Fibroblast of the aortic adventitia (primary cell): ENCODE measurements at regions not wholly inside any gene's neighbourhood (a gene's known extent, or its start where the extent isn't known, plus 50 kb on each side); places are given as distances from the start of the nearest gene placed in this dataset.

Source experiments
- DNase-seq: peaks from one replicate; pipeline ENCODE4 v3.0.0-alpha.2; 2010; ENCODE audit warnings: low read depth
- H3K4me3 ChIP-seq: 2 replicates; pipeline ENCODE4 v1.5.1; 2011; ENCODE audit warnings: low read depth, mild to moderate bottlenecking, control low read depth, low read length, moderate library complexity
- TF ChIP-seq, protein P1 (sequence below): IDR thresholded peaks from 2 replicates; pipeline ENCODE4 v1.5.1; 2011; ENCODE audit warnings: mild to moderate bottlenecking, low read length, control low read depth, inconsistent platforms; ENCODE audit not compliant: insufficient read depth

DNA sequence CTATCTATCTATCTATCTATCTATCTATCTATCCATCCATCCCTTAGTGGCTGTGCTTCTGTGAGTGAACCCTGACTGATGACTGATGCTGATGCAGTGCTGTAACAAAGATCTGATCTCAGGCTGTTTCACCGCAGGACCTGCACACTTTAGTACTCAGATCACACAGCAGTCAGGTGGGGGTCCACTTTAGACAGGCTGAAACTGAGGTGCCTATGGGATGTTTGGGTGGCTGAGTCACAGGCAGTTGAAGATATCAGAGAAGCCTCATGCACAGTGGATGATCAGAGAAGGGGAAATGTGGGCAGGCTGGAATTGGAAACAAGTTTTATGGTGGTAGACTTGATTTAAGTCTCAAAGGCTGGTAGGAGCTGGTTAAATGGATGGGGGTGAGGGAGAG is 156.4 kb downstream of the INSIG2 start:
- H3K4me3 ChIP-seq: no peak overlapping the region
- TF ChIP-seq, protein P1, sequence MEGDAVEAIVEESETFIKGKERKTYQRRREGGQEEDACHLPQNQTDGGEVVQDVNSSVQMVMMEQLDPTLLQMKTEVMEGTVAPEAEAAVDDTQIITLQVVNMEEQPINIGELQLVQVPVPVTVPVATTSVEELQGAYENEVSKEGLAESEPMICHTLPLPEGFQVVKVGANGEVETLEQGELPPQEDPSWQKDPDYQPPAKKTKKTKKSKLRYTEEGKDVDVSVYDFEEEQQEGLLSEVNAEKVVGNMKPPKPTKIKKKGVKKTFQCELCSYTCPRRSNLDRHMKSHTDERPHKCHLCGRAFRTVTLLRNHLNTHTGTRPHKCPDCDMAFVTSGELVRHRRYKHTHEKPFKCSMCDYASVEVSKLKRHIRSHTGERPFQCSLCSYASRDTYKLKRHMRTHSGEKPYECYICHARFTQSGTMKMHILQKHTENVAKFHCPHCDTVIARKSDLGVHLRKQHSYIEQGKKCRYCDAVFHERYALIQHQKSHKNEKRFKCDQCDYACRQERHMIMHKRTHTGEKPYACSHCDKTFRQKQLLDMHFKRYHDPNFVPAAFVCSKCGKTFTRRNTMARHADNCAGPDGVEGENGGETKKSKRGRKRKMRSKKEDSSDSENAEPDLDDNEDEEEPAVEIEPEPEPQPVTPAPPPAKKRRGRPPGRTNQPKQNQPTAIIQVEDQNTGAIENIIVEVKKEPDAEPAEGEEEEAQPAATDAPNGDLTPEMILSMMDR: no peak
- DNase-seq: no peak

DNA sequence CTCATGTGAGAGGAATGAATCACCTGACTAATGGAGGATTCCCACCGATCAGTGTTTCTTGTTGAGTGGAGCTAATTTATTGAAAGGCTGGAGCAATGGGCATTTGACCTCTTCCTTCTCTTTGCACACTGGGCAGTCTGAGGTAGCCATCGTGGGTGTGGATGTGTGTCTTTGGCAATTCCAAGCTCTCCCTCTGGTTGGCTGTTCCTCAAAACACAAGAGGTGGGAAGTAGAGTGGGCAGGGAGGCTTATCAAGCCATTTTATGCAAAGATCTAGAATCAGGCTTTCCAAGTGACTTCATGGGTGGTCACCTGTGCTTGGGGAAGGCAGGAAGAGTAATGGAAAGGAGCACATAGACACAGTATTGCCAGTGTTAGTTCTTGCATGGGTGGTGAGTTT is 154.8 kb downstream of the INSIG2 start:
- H3K4me3 ChIP-seq: no peak overlapping the region
- no peak for DNase-seq
- TF ChIP-seq, protein P1: no peak

DNA sequence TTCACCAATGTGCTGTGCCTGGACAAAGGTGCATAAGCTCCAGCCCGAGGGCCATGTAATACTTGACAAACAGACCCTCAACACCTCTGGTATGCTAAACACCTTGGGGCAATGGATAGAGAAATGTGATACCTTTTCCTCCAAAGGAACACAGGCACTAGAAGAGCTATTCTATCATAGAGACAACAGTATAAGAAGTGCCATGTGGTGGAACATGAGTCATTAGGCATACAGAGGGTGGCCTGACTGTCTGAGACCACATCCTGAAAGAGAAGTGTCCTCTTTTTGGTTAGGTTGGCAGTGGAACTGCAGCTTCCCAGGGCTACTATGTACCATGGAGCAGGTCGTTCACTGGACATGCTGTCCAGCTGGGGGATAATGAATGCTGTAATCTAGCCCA is 153.9 kb downstream of the INSIG2 start:
- H3K4me3 ChIP-seq: no peak overlapping the region
- no peak for DNase-seq

DNA sequence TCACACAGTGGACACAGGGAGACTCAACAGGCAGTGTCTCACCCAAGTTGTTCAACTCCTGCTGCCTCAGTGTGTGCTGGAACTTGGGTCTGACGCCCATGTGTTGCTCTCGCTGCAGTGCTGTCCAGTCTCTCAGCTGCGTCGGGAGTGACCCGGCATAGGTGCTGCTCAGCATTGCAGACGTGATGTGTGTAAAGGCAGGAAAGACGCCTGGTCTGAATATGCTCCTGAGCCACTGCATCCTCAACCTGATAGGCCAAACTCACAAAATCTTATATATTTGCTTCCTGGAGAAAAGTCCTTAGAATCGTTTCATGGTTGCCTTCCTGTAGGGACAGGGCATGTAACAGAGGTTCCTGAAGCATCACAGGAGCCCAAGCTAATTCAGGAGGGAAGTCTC is 152.9 kb downstream of the INSIG2 start:
- TF ChIP-seq, protein P1: no peak
- no peak for DNase-seq
- H3K4me3 ChIP-seq: no peak overlapping the region

More for the DNA sequence above, 153.9 kb downstream of the INSIG2 start:
- TF ChIP-seq, protein P1: no peak

DNA sequence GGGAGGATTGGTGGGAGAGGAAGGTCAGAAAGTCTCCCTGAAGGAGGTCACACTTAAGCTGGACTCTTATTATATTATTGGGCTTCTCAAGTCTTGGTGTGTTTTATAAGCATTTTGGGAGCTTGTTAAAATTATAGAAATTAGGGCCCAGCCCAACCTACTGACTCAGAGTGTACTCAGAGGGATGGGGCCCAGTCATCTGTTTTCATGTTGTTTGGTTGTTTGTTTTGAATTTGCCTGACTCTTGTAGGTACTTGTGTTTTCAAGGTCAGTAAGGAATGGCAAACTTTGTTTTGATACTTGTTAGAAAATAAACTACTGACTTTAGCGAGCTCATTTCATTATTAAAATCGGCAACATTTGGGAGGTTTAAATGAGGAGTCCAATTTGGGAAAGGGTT is 152.0 kb downstream of the INSIG2 start:
- DNase-seq: no peak
- TF ChIP-seq, protein P1: no peak
- no peak overlapping the region for H3K4me3 ChIP-seq

DNA sequence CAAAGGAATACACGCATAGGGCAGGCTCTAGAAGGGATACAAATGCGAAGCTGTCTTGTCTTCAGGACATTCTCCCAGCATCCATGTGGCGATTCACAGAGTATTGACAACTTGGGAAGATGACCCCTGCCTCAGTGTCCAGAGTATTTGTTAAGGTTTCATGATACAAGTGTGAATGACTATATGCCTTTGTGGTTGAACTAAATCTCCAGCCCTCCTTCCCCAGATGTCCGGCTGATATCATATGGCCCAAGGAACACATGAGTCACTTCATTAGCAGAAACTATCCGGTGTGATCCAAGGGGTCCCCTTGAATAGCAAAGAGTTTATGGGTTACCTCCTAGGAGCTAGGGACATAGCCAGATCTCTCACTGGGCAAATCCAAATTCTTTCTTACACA is 151.0 kb downstream of the INSIG2 start:
- TF ChIP-seq, protein P1: no peak
- no peak overlapping the region for H3K4me3 ChIP-seq
- DNase-seq: no peak

DNA sequence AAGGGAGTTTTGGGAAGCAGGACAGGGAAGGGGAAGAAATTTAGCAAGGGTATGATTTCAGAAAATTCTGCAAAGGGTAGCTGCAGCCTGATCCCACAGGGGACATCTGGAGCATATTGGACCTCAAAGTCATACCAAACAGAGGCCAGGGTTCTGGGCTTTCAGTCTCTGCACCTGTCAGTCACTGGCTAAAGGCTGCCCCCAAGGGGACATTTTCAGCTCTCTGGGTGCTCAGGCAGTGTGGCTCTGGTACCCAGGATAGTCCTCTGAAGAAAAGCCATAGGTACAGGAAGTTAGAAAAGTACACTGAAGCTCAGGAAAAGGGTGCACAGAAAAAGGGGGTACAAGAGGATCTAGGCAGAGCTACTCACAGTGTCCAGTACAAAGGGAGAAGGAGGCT is 149.2 kb downstream of the INSIG2 start:
- TF ChIP-seq, protein P1: no peak
- H3K4me3 ChIP-seq: no peak overlapping the region
- no peak for DNase-seq
